ENCODE measurements at regions not wholly inside any gene's neighbourhood (a gene's known extent, or its start where the extent isn't known, plus 50 kb on each side); places are given as distances from the start of the nearest gene placed in this dataset.

DNA sequence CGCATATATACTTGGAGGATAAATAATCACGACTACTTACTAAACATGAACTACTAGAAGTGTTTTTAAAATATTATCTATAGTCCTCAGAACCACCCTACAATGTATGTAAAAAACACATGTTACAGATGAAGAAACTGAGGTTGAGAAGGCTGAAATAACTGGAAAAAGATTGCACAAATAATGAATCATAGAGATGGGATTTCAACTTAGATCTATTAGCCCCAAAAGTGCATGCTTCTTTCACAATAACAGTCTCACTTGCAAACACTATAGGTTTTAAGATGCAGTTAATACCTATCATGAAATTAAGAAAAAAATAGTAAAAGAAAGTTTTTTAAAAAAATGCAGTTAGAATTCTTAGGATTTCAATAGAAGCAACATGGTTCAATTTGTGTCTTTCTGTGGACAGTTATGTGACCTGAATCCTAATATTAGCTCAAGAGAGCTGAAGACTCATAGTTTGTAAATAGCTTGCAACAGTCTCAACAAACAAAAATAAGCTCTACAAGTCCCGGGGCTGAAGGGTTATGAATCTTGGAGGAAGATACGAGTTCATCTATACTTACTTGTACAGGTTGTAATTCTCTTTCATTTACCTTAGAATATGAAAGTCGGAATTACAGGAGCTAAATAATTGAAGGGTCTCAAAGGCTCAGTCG is 58.6 kb upstream of the NTPCR start:
- TF ChIP-seq, protein P1, sequence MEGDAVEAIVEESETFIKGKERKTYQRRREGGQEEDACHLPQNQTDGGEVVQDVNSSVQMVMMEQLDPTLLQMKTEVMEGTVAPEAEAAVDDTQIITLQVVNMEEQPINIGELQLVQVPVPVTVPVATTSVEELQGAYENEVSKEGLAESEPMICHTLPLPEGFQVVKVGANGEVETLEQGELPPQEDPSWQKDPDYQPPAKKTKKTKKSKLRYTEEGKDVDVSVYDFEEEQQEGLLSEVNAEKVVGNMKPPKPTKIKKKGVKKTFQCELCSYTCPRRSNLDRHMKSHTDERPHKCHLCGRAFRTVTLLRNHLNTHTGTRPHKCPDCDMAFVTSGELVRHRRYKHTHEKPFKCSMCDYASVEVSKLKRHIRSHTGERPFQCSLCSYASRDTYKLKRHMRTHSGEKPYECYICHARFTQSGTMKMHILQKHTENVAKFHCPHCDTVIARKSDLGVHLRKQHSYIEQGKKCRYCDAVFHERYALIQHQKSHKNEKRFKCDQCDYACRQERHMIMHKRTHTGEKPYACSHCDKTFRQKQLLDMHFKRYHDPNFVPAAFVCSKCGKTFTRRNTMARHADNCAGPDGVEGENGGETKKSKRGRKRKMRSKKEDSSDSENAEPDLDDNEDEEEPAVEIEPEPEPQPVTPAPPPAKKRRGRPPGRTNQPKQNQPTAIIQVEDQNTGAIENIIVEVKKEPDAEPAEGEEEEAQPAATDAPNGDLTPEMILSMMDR (IDR thresholded peaks at IDR 0.05) = no peak
- no peak for TF ChIP-seq EP300 (IDR thresholded peaks at IDR 0.05)

All from suprapubic skin (tissue), 3 donors.